Endothelial cell of umbilical vein (primary cell): ENCODE measurements at regions not wholly inside any gene's neighbourhood (a gene's known extent, or its start where the extent isn't known, plus 50 kb on each side); places are given as distances from the start of the nearest gene placed in this dataset.

Experiments
- BruUV-seq: library from RNA; stranded (reverse); fragments of 400-500 nt; replicated peaks from 2 replicates; lab custom pipeline; 2021; lab: Mats Ljungman, UMichigan
- CTCF ChIA-PET: fragments of 300-600, 350-600 bp; sonication (Branson Sonifier 250); formaldehyde crosslinking; loops from one replicate; lab custom pipeline; 2021; ENCODE audit warnings: antibody characterized with exemption, inconsistent platforms; lab: Charles Lee
- POLR2A ChIA-PET: fragments of 300-600, 350-600 bp; sonication (Branson Sonifier 250); formaldehyde crosslinking; loops from one replicate; lab custom pipeline; 2021; ENCODE audit warnings: antibody characterized with exemption, inconsistent platforms; lab: Charles Lee
- DNase-seq: peaks from one replicate; pipeline ENCODE4 v3.0.0-alpha.2; 2011; ENCODE audit warnings: low read depth, low spot score
- FAIRE-seq: peaks from 2 replicates; lab custom pipeline; 2011; peaks lifted over from hg19 to GRCh38; lab: Jason Lieb, UNC
- H2AFZ ChIP-seq: 2 replicates; pipeline ENCODE4 v1.6.0; 2012; ENCODE audit warnings: low read depth, low read length, control low read depth, inconsistent platforms
- H3K27ac ChIP-seq: 2 replicates; pipeline ENCODE4 v1.5.1; 2011; ENCODE audit warnings: low read depth, mild to moderate bottlenecking, control low read depth, low read length, moderate library complexity; ENCODE audit not compliant: insufficient read depth
- H3K27me3 ChIP-seq, 2 experiments: 2 replicates each; pipeline versions ENCODE4 v1.6.0 to v1.6.1; 2011; ENCODE audit warnings: low read length in 2 of 2, mixed read lengths in 1 of 2; ENCODE audit not compliant: control insufficient read depth in 2 of 2, insufficient read depth in 2 of 2
- H3K36me3 ChIP-seq, 2 experiments: 2 replicates in 1 of 2; 3 replicates in 1 of 2; pipeline ENCODE4 v1.5.1; 2011; ENCODE audit warnings: low read length in 2 of 2, mild to moderate bottlenecking in 1 of 2, moderate library complexity in 1 of 2; ENCODE audit not compliant: control insufficient read depth in 2 of 2, insufficient read depth in 2 of 2; ENCODE audit errors: extremely low read depth in 1 of 2
- H3K4me1 ChIP-seq: 3 replicates; pipeline ENCODE4 v1.5.1; 2011; ENCODE audit warnings: mild to moderate bottlenecking, low read length; ENCODE audit not compliant: control insufficient read depth, insufficient read depth; ENCODE audit errors: extremely low read depth
- H3K4me2 ChIP-seq: 2 replicates; pipeline ENCODE4 v1.6.1; 2011; ENCODE audit warnings: low read length, control low read depth, mixed read lengths; ENCODE audit not compliant: insufficient read depth
- H3K4me3 ChIP-seq, 3 experiments: fragments of 200-600 bp in 1 of 3; sonication (generic), shearing (Covaris generic) in 1 of 3; replicated peaks in 1 of 3; 2 replicates each; pipeline ENCODE4 v1.5.1; 2011 to 2016; ENCODE audit warnings: control low read depth in 3 of 3, low read length in 3 of 3, mild to moderate bottlenecking in 2 of 3, inconsistent platforms in 1 of 3, low read depth in 1 of 3, moderate library complexity in 1 of 3; ENCODE audit not compliant: insufficient read depth in 1 of 3
- H3K79me2 ChIP-seq: 2 replicates; pipeline ENCODE4 v1.6.0; 2012; ENCODE audit warnings: low read length, inconsistent platforms; ENCODE audit not compliant: control insufficient read depth, insufficient read depth
- H3K9ac ChIP-seq: replicated peaks from 2 replicates; pipeline ENCODE3; 2011; ENCODE audit warnings: low read length, control low read depth; ENCODE audit not compliant: insufficient read depth; ENCODE audit errors: extremely low read depth
- H3K9me1 ChIP-seq: replicated peaks from 3 replicates; pipeline ENCODE4 v1.6.0; 2011; ENCODE audit warnings: mild to moderate bottlenecking, low read length; ENCODE audit not compliant: control insufficient read depth, insufficient read depth; ENCODE audit errors: extremely low read depth
- H3K9me3 ChIP-seq: replicated peaks from 2 replicates; pipeline ENCODE4 v1.5.1; 2012; ENCODE audit warnings: low read length, inconsistent platforms; ENCODE audit not compliant: control insufficient read depth, insufficient read depth
- H4K20me1 ChIP-seq: replicated peaks from 2 replicates; pipeline ENCODE3; 2011; ENCODE audit warnings: mild to moderate bottlenecking, low read length; ENCODE audit not compliant: control insufficient read depth, insufficient read depth; ENCODE audit errors: extremely low read depth
- EZH2 ChIP-seq: IDR thresholded peaks from 2 replicates; pipeline ENCODE4 v1.6.1; 2012; ENCODE audit warnings: borderline replicate concordance, low read depth, mild to moderate bottlenecking, moderate library complexity, low read length, inconsistent platforms; ENCODE audit not compliant: severe bottlenecking
- FOS ChIP-seq: IDR thresholded peaks from 2 replicates; pipeline ENCODE4 v1.6.1; 2011; ENCODE audit warnings: mild to moderate bottlenecking, low read length, moderate library complexity, borderline replicate concordance; ENCODE audit not compliant: insufficient read depth
- GATA2 ChIP-seq: IDR thresholded peaks from 2 replicates; pipeline ENCODE4 v1.7.0; 2011; ENCODE audit warnings: low read depth, mild to moderate bottlenecking, moderate library complexity, mixed read lengths, low read length; ENCODE audit not compliant: insufficient read length, insufficient read depth
- JUN ChIP-seq: IDR thresholded peaks from 2 replicates; pipeline ENCODE4 v1.6.1; 2011; ENCODE audit warnings: borderline replicate concordance, low read depth; ENCODE audit not compliant: insufficient read length, insufficient read depth
- MAX ChIP-seq: IDR thresholded peaks from 2 replicates; pipeline ENCODE4 v1.6.1; 2011; ENCODE audit not compliant: insufficient read depth, insufficient read length
- MYC ChIP-seq: IDR thresholded peaks from one replicate; pipeline ENCODE4 v1.6.1; 2011; ENCODE audit warnings: mild to moderate bottlenecking, low read depth, low read length
- POLR2A ChIP-seq: IDR thresholded peaks from 2 replicates; pipeline ENCODE4 v1.6.1; 2012; ENCODE audit warnings: low read depth, mild to moderate bottlenecking, control low read depth, low read length
- POLR2AphosphoS5 ChIP-seq: IDR thresholded peaks from 2 replicates; pipeline ENCODE4 v1.6.1; 2012; ENCODE audit warnings: low read depth, mild to moderate bottlenecking, control low read depth, low read length, moderate library complexity; ENCODE audit not compliant: insufficient read depth
- dilution Hi-C: fragments of 300-500 bp; cut with MboI; formaldehyde crosslinking; loops from one replicate; pipeline ENCODE4 v1.15.0; 2019; ENCODE audit warnings: low sequenced_read_pairs; ENCODE audit not compliant: extremely low pct_ligation_motif_present
- intact Hi-C: fragments of 100-400 bp; cut with micrococcal nuclease; formaldehyde crosslinking; loops from one replicate; pipeline ENCODE4 v1.10.0; 2022
- TF ChIP-seq, protein P1 (sequence below), 2 donors: IDR thresholded peaks; 1 replicate in 1 of 2; 2 replicates in 1 of 2; pipeline ENCODE4 v1.5.1; 2011; ENCODE audit warnings: low read length in 2 of 2, mild to moderate bottlenecking in 2 of 2, moderate library complexity in 2 of 2, control low read depth in 1 of 2, inconsistent platforms in 1 of 2, low read depth in 1 of 2; ENCODE audit not compliant: insufficient read depth in 1 of 2; ENCODE audit errors: extremely low read depth in 1 of 2

GRCh38 chr15:53102483-53102882 is 312.3 kb upstream of the ONECUT1 start:
- H3K4me2 ChIP-seq: no peak overlapping the region
- no peak overlapping the region for H2AFZ ChIP-seq
- no peaks in the 10 kb centered on the region for H3K36me3 ChIP-seq
- no peak overlapping the region for H3K27ac ChIP-seq
- no peaks in the 10 kb centered on the region for H3K4me1 ChIP-seq
- dilution Hi-C loops (no loop called here), intact Hi-C loops (no loop called here)
- POLR2A ChIA-PET: no interaction called here
- no peak overlapping the region for H3K9ac ChIP-seq
- FAIRE-seq (no peak), DNase-seq (no peak)
- H3K27me3 ChIP-seq: no peaks in the 10 kb centered on the region
- no peaks in the 10 kb centered on the region for H3K9me1 ChIP-seq
- CTCF ChIA-PET: no interaction called here
- H4K20me1 ChIP-seq: no peaks in the 10 kb centered on the region
- H3K79me2 ChIP-seq: no peaks in the 10 kb centered on the region
- H3K4me3 ChIP-seq: no peak overlapping the region
- no TSS peak for BruUV-seq
- TF ChIP-seq JUN (no peak), GATA2 (no peak), POLR2AphosphoS5 (no peak)
- TF ChIP-seq, protein P1, sequence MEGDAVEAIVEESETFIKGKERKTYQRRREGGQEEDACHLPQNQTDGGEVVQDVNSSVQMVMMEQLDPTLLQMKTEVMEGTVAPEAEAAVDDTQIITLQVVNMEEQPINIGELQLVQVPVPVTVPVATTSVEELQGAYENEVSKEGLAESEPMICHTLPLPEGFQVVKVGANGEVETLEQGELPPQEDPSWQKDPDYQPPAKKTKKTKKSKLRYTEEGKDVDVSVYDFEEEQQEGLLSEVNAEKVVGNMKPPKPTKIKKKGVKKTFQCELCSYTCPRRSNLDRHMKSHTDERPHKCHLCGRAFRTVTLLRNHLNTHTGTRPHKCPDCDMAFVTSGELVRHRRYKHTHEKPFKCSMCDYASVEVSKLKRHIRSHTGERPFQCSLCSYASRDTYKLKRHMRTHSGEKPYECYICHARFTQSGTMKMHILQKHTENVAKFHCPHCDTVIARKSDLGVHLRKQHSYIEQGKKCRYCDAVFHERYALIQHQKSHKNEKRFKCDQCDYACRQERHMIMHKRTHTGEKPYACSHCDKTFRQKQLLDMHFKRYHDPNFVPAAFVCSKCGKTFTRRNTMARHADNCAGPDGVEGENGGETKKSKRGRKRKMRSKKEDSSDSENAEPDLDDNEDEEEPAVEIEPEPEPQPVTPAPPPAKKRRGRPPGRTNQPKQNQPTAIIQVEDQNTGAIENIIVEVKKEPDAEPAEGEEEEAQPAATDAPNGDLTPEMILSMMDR (IDR thresholded peaks at IDR 0.05; ENCODE audit: extremely low read depth in 1 of 2, insufficient read depth in 1 of 2, low read depth in 1 of 2, low read length in 2 of 2): no peak
- no peaks in the 10 kb centered on the region for H3K9me3 ChIP-seq

GRCh38 chr15:53080484-53080883 is 290.3 kb upstream of the ONECUT1 start:
- TF ChIP-seq MYC: no peak
- no peak for TF ChIP-seq POLR2A
- TF ChIP-seq MAX: no peak
- no peak for TF ChIP-seq EZH2
- no peak for TF ChIP-seq POLR2AphosphoS5
- TF ChIP-seq, protein P1 (IDR thresholded peaks at IDR 0.05; ENCODE audit: extremely low read depth in 1 of 2, insufficient read depth in 1 of 2, low read depth in 1 of 2, low read length in 2 of 2): no peak
- no peak for TF ChIP-seq GATA2
- TF ChIP-seq FOS: no peak
- TF ChIP-seq JUN: no peak
- CTCF ChIA-PET: no interaction called here
- Histone ChIP-seq H3K36me3 (no peaks in the 10 kb centered on the region), H3K9me3 (peaks cover 2% of the 10 kb centered on the region), H4K20me1 (no peaks in the 10 kb centered on the region), H2AFZ (no peak overlapping the region), H3K27me3 (no peaks in the 10 kb centered on the region), H3K4me2 (no peak overlapping the region), H3K9me1 (no peaks in the 10 kb centered on the region), H3K79me2 (no peaks in the 10 kb centered on the region), H3K9ac (no peak overlapping the region), H3K27ac (no peak overlapping the region), H3K4me1 (no peaks in the 10 kb centered on the region), H3K4me3 (no peak overlapping the region)
- no peak for FAIRE-seq
- POLR2A ChIA-PET: no interaction called here
- DNase-seq: no peak
- dilution Hi-C loops: no loop called here
- no TSS peak for BruUV-seq
- intact Hi-C loops: no loop called here
